Astrocyte of the cerebellum (primary cell): ENCODE measurements at regions not wholly inside any gene's neighbourhood (a gene's known extent, or its start where the extent isn't known, plus 50 kb on each side); places are given as distances from the start of the nearest gene placed in this dataset.

Experiments used
- DNase-seq: peaks from one replicate; pipeline ENCODE4 v3.0.0-alpha.2; 2011; ENCODE audit warnings: low read depth
- H3K4me3 ChIP-seq: 2 replicates; pipeline ENCODE4 v1.5.1; 2011; ENCODE audit warnings: mild to moderate bottlenecking, low read depth, low read length, moderate library complexity
- CTCF ChIP-seq: IDR thresholded peaks from 2 replicates; pipeline ENCODE4 v1.5.1; 2012; ENCODE audit warnings: low read length, low read depth, moderate library complexity, mild to moderate bottlenecking; ENCODE audit errors: missing control alignments
- in situ Hi-C: cut with HindIII; loops from 2 replicates; pipeline ENCODE4 v1.10.0; 2017; ENCODE audit warnings: low sequenced_read_pairs

- in situ Hi-C loops: no loop called here
- no peak overlapping the region for H3K4me3 ChIP-seq
- TF ChIP-seq CTCF: no peak
- no peak for DNase-seq
Observed at GRCh38 chr6:164063346-164063745, 648.8 kb downstream of the QKI start.

- in situ Hi-C loops: no loop called here
- TF ChIP-seq CTCF: no peak
- DNase-seq: no peak
- no peak overlapping the region for H3K4me3 ChIP-seq
Observed at GRCh38 chr6:164062872-164063271, 648.4 kb downstream of the QKI start.

- H3K4me3 ChIP-seq: no peak overlapping the region
- in situ Hi-C loops: loop anchor here (5.0 kb wide), 1 partner anchor 51 kb away; no protein-coding TSS in a partner anchor
- no peak for TF ChIP-seq CTCF
- DNase-seq: no peak
Observed at GRCh38 chr6:164057876-164058275, 643.4 kb downstream of the QKI start.

- DNase-seq: no peak
- in situ Hi-C loops: no loop called here
- TF ChIP-seq CTCF: no peak
- no peak overlapping the region for H3K4me3 ChIP-seq
Observed at GRCh38 chr6:164051427-164051826, 636.9 kb downstream of the QKI start.

GRCh38 chr6:164049517-164049988 is 635.0 kb downstream of the QKI start:
- H3K4me3 ChIP-seq: no peak overlapping the region
- no peak for TF ChIP-seq CTCF
- in situ Hi-C loops: no loop called here
- no peak for DNase-seq

GRCh38 chr6:164048840-164049516 is 634.5 kb downstream of the QKI start:
- TF ChIP-seq CTCF: no peak
- in situ Hi-C loops: no loop called here

More at GRCh38 chr6:164048840-164049516, 634.5 kb downstream of the QKI start:
- no peak for DNase-seq
- no peak overlapping the region for H3K4me3 ChIP-seq
